Astrocyte (in vitro differentiated cells and primary cell): ENCODE measurements at regions not wholly inside any gene's neighbourhood (a gene's known extent, or its start where the extent isn't known, plus 50 kb on each side); places are given as distances from the start of the nearest gene placed in this dataset.
"Not testable (repeated sequence)": the region's sequence is repeated elsewhere in the genome, so short reads cannot be mapped to it uniquely, and the experiment has no call there.

ENCODE experiments used
- DNase-seq: peaks from one replicate; pipeline ENCODE4 v3.0.0-alpha.2; 2010; ENCODE audit warnings: low read depth
- FAIRE-seq: peaks from 2 replicates; lab custom pipeline; 2011; peaks lifted over from hg19 to GRCh38; lab: Jason Lieb, UNC
- H2AFZ ChIP-seq: 2 replicates; pipeline ENCODE4 v1.6.0; 2012; ENCODE audit warnings: low read depth, low read length, inconsistent platforms
- H3K27ac ChIP-seq: 2 replicates; pipeline ENCODE4 v1.5.1; 2011; ENCODE audit warnings: low read depth, low read length, inconsistent platforms
- H3K27me3 ChIP-seq: 2 replicates; pipeline ENCODE4 v1.6.0; 2011; ENCODE audit warnings: low read length, inconsistent platforms; ENCODE audit not compliant: insufficient read depth
- H3K36me3 ChIP-seq: 2 replicates; pipeline ENCODE4 v1.5.1; 2011; ENCODE audit warnings: low read length, inconsistent platforms; ENCODE audit not compliant: insufficient read depth
- H3K4me1 ChIP-seq: 2 replicates; pipeline ENCODE4 v1.5.1; 2011; ENCODE audit warnings: low read length, inconsistent platforms; ENCODE audit not compliant: insufficient read depth
- H3K4me2 ChIP-seq: 2 replicates; pipeline ENCODE4 v1.6.0; 2012; ENCODE audit warnings: low read length, inconsistent platforms
- H3K4me3 ChIP-seq: 2 replicates; pipeline ENCODE4 v1.5.1; 2011; ENCODE audit warnings: low read depth, mild to moderate bottlenecking, low read length, inconsistent platforms; ENCODE audit not compliant: insufficient read depth
- H3K79me2 ChIP-seq: 2 replicates; pipeline ENCODE4 v1.6.0; 2012; ENCODE audit warnings: mild to moderate bottlenecking, low read length, inconsistent platforms; ENCODE audit not compliant: insufficient read depth
- H3K9ac ChIP-seq: 2 replicates; pipeline ENCODE4 v1.6.0; 2012; ENCODE audit warnings: mild to moderate bottlenecking, low read length, inconsistent platforms
- H3K9me3 ChIP-seq: 2 replicates; pipeline ENCODE4 v1.5.1; 2012; ENCODE audit warnings: low read depth, mild to moderate bottlenecking, low read length, inconsistent platforms; ENCODE audit not compliant: insufficient read depth
- H4K20me1 ChIP-seq: 2 replicates; pipeline ENCODE4 v1.6.0; 2012; ENCODE audit warnings: low read length, inconsistent platforms; ENCODE audit not compliant: insufficient read depth
- H3K27ac Mint-ChIP-seq: one replicate; pipeline ENCODE4 v1.8.0; 2021; ENCODE audit warnings: mild to moderate bottlenecking, mixed read lengths; ENCODE audit not compliant: unreplicated experiment
- H3K27me3 Mint-ChIP-seq: one replicate; pipeline ENCODE4 v1.8.0; 2021; ENCODE audit warnings: low read depth, mixed read lengths; ENCODE audit not compliant: unreplicated experiment
- H3K36me3 Mint-ChIP-seq: one replicate; pipeline ENCODE4 v1.8.0; 2021; ENCODE audit warnings: low read depth, mixed read lengths; ENCODE audit not compliant: unreplicated experiment
- H3K4me1 Mint-ChIP-seq: one replicate; pipeline ENCODE4 v1.8.0; 2021; ENCODE audit warnings: low read depth, mixed read lengths; ENCODE audit not compliant: unreplicated experiment
- H3K4me3 Mint-ChIP-seq: one replicate; pipeline ENCODE4 v1.8.0; 2021; ENCODE audit warnings: mild to moderate bottlenecking, moderate library complexity, mixed read lengths; ENCODE audit not compliant: unreplicated experiment
- H3K9me3 Mint-ChIP-seq: one replicate; pipeline ENCODE4 v1.8.0; 2021; ENCODE audit warnings: mild to moderate bottlenecking, mixed read lengths; ENCODE audit not compliant: unreplicated experiment
- CTCF ChIP-seq: IDR thresholded peaks from 2 replicates; pipeline ENCODE4 v1.5.1; 2011; ENCODE audit warnings: low read depth, mild to moderate bottlenecking, inconsistent platforms, low read length, moderate library complexity; ENCODE audit not compliant: insufficient read depth
- EZH2 ChIP-seq: IDR thresholded peaks from 2 replicates; pipeline ENCODE4 v1.6.1; 2012; ENCODE audit warnings: mild to moderate bottlenecking, low read length, inconsistent platforms; ENCODE audit not compliant: insufficient read depth

- H2AFZ ChIP-seq = no peak overlapping the region
- no peaks in the 10 kb centered on the region for H3K27me3 ChIP-seq
- no peak overlapping the region for H3K4me3 ChIP-seq
- DNase-seq = no peak
- no peak for FAIRE-seq
- H3K27ac ChIP-seq = no peak overlapping the region
- H3K27me3 Mint-ChIP-seq = no peaks in the 10 kb centered on the region
- H3K36me3 ChIP-seq = no peaks in the 10 kb centered on the region
- no peaks in the 10 kb centered on the region for H3K9me3 Mint-ChIP-seq
- no peaks in the 10 kb centered on the region for H4K20me1 ChIP-seq
- H3K4me3 Mint-ChIP-seq = no peak overlapping the region
- H3K4me1 ChIP-seq = no peaks in the 10 kb centered on the region
- H3K4me2 ChIP-seq = no peak overlapping the region
- H3K4me1 Mint-ChIP-seq = no peaks in the 10 kb centered on the region
- H3K36me3 Mint-ChIP-seq = no peaks in the 10 kb centered on the region
- H3K9me3 ChIP-seq = no peaks in the 10 kb centered on the region
- H3K9ac ChIP-seq = no peak overlapping the region
- H3K27ac Mint-ChIP-seq = no peak overlapping the region
- no peaks in the 10 kb centered on the region for H3K79me2 ChIP-seq
- TF ChIP-seq EZH2 = no peak
- TF ChIP-seq CTCF = no peak
These were observed 202.2 kb downstream of the TRIML1 start for GRCh38 chr4:188341428-188341827.

GRCh38 chr4:188346171-188346809, 207.0 kb downstream of the TRIML1 start:
- Histone ChIP-seq H3K27ac (no peak overlapping the region), H4K20me1 (no peaks in the 10 kb centered on the region), H3K27me3 (no peaks in the 10 kb centered on the region), H3K79me2 (no peaks in the 10 kb centered on the region), H2AFZ (no peak overlapping the region), H3K9me3 (peaks cover 2% of the 10 kb centered on the region), H3K4me3 (no peak overlapping the region), H3K36me3 (no peaks in the 10 kb centered on the region), H3K9ac (no peak overlapping the region), H3K4me2 (no peak overlapping the region), H3K4me1 (no peaks in the 10 kb centered on the region)
- no peak overlapping the region for H3K4me3 Mint-ChIP-seq
- no peaks in the 10 kb centered on the region for H3K27me3 Mint-ChIP-seq
- no peaks in the 10 kb centered on the region for H3K9me3 Mint-ChIP-seq
- FAIRE-seq (no peak), DNase-seq (no peak)
- no peak overlapping the region for H3K27ac Mint-ChIP-seq
- no peaks in the 10 kb centered on the region for H3K4me1 Mint-ChIP-seq
- TF ChIP-seq EZH2 (no peak), CTCF (no peak)
- H3K36me3 Mint-ChIP-seq = no peaks in the 10 kb centered on the region

- H3K27ac Mint-ChIP-seq = no peak overlapping the region
- H3K9me3 ChIP-seq = peaks cover 2% of the 10 kb centered on the region
- H3K27me3 Mint-ChIP-seq = no peaks in the 10 kb centered on the region
- no peak for FAIRE-seq
- no peaks in the 10 kb centered on the region for H3K36me3 Mint-ChIP-seq
- no peaks in the 10 kb centered on the region for H3K4me1 Mint-ChIP-seq
- no peak for DNase-seq
- no peak overlapping the region for H3K4me3 ChIP-seq
- no peak overlapping the region for H3K27ac ChIP-seq
- no peak overlapping the region for H3K9ac ChIP-seq
- no peaks in the 10 kb centered on the region for H4K20me1 ChIP-seq
- H3K36me3 ChIP-seq = no peaks in the 10 kb centered on the region
- TF ChIP-seq CTCF (no peak), EZH2 (no peak)
- no peak overlapping the region for H3K4me3 Mint-ChIP-seq
- no peaks in the 10 kb centered on the region for H3K9me3 Mint-ChIP-seq
- H3K4me1 ChIP-seq = no peaks in the 10 kb centered on the region
- H3K4me2 ChIP-seq = no peak overlapping the region
- no peaks in the 10 kb centered on the region for H3K27me3 ChIP-seq
- H3K79me2 ChIP-seq = no peaks in the 10 kb centered on the region
- no peak overlapping the region for H2AFZ ChIP-seq
These were observed 208.1 kb downstream of the TRIML1 start for GRCh38 chr4:188347339-188347738.

- not testable (repeated sequence) for H3K27me3 Mint-ChIP-seq, H3K79me2 ChIP-seq, H3K4me3 ChIP-seq, H3K27me3 ChIP-seq, H3K9me3 Mint-ChIP-seq, H3K27ac Mint-ChIP-seq, FAIRE-seq, H3K4me2 ChIP-seq, H3K4me3 Mint-ChIP-seq, DNase-seq, H3K27ac ChIP-seq, H3K4me1 Mint-ChIP-seq, H3K36me3 ChIP-seq, H3K36me3 Mint-ChIP-seq, H3K4me1 ChIP-seq, H3K9ac ChIP-seq, H4K20me1 ChIP-seq, H3K9me3 ChIP-seq, H2AFZ ChIP-seq
These were observed 210.3 kb downstream of the TRIML1 start for GRCh38 chr4:188349569-188349968.
